ENCODE measurements at regions not wholly inside any gene's neighbourhood (a gene's known extent, or its start where the extent isn't known, plus 50 kb on each side); places are given as distances from the start of the nearest gene placed in this dataset.

GRCh38 chr20:50286174-50286511 lies 95.5 kb downstream of the CEBPB start:
- DNase-seq: no peak

GRCh38 chr20:50286609-50287008 lies 96.0 kb downstream of the CEBPB start:
- DNase-seq: peak; percentile 85

GRCh38 chr20:50287512-50287911 lies 96.9 kb downstream of the CEBPB start:
- DNase-seq: no peak

- no peak for DNase-seq
Observed at GRCh38 chr20:50288128-50288623, 97.5 kb downstream of the CEBPB start.

- DNase-seq: no peak
Observed at GRCh38 chr20:50289581-50289980, 99.0 kb downstream of the CEBPB start.

- DNase-seq: no peak
Observed at GRCh38 chr20:50290112-50290511, 99.5 kb downstream of the CEBPB start.

- DNase-seq: no peak
Observed at GRCh38 chr20:50290808-50291207, 100.2 kb downstream of the CEBPB start.

GRCh38 chr20:50291254-50292078 lies 100.8 kb downstream of the CEBPB start:
- no peak for DNase-seq

GRCh38 chr20:50292079-50292590 lies 101.5 kb downstream of the CEBPB start:
- no peak for DNase-seq

GRCh38 chr20:50292591-50293283 lies 102.1 kb downstream of the CEBPB start:
- DNase-seq: peak; percentile 87

- no peak for DNase-seq
Observed at GRCh38 chr20:50293284-50294139, 102.9 kb downstream of the CEBPB start.

- no peak for DNase-seq
Observed at GRCh38 chr20:50294164-50295088, 103.8 kb downstream of the CEBPB start.

GRCh38 chr20:50295345-50295744 lies 104.7 kb downstream of the CEBPB start:
- no peak for DNase-seq

- no peak for DNase-seq
Observed at GRCh38 chr20:50295762-50296449, 105.3 kb downstream of the CEBPB start.

- no peak for DNase-seq
Observed at GRCh38 chr20:50296450-50297375, 106.1 kb downstream of the CEBPB start.

- no peak for DNase-seq
Observed at GRCh38 chr20:50297498-50298376, 107.1 kb downstream of the CEBPB start.

GRCh38 chr20:50298554-50299324 lies 108.1 kb downstream of the CEBPB start:
- no peak for DNase-seq

- no peak for DNase-seq
Observed at GRCh38 chr20:50299325-50299629, 108.6 kb downstream of the CEBPB start.

Data from femur (tissue), 1 donor.